H1 (cell line): ENCODE measurements at regions not wholly inside any gene's neighbourhood (a gene's known extent, or its start where the extent isn't known, plus 50 kb on each side); places are given as distances from the start of the nearest gene placed in this dataset.

Experiments
- CTCF ChIA-PET: fragments of 300-600 bp; sonication (Branson Sonifier 250); formaldehyde crosslinking; loops from one replicate; lab custom pipeline; 2021; ENCODE audit not compliant: partially characterized antibody; lab: Charles Lee
- POLR2A ChIA-PET: fragments of 300-600 bp; sonication (Branson Sonifier 250); formaldehyde crosslinking; loops from one replicate; lab custom pipeline; 2021; ENCODE audit warnings: inconsistent platforms; ENCODE audit not compliant: partially characterized antibody; lab: Charles Lee
- DNase-seq, 2 experiments: peaks; one replicate each; pipeline versions ENCODE4 v3.0.0 to v3.0.0-alpha.2; 2010 to 2022; ENCODE audit warnings: low spot score in 2 of 2, low read depth in 1 of 2, mixed read lengths in 1 of 2
- FAIRE-seq: peaks from 2 replicates; lab custom pipeline; 2011; peaks lifted over from hg19 to GRCh38; lab: Jason Lieb, UNC
- H2AFZ ChIP-seq: 2 replicates; pipeline ENCODE4 v1.8.1; 2012; ENCODE audit warnings: low read length, inconsistent platforms
- H2AK5ac ChIP-seq: 2 replicates; pipeline ENCODE4 v1.6.1; 2013; ENCODE audit warnings: low read depth, low read length
- H2BK120ac ChIP-seq: replicated peaks from 2 replicates; pipeline ENCODE3; 2013; ENCODE audit warnings: low read depth, low read length, inconsistent platforms
- H2BK12ac ChIP-seq: 2 replicates; pipeline ENCODE4 v1.6.1; 2013; ENCODE audit warnings: low read depth, low read length
- H2BK15ac ChIP-seq: 2 replicates; pipeline ENCODE4 v1.6.1; 2013; ENCODE audit warnings: low read length
- H2BK20ac ChIP-seq: 2 replicates; pipeline ENCODE4 v1.6.1; 2013; ENCODE audit warnings: low read length
- H2BK5ac ChIP-seq: 2 replicates; pipeline ENCODE4 v1.6.1; 2013; ENCODE audit warnings: low read depth, low read length
- H3K14ac ChIP-seq: 2 replicates; pipeline ENCODE4 v1.6.1; 2013; ENCODE audit warnings: inconsistent platforms; ENCODE audit not compliant: insufficient read length
- H3K18ac ChIP-seq: 2 replicates; pipeline ENCODE4 v1.6.1; 2013; ENCODE audit warnings: low read length; ENCODE audit errors: extremely low read depth
- H3K23ac ChIP-seq: 2 replicates; pipeline ENCODE4 v1.6.1; 2013; ENCODE audit warnings: inconsistent platforms; ENCODE audit not compliant: insufficient read length
- H3K23me2 ChIP-seq: 2 replicates; pipeline ENCODE4 v1.6.1; 2013; ENCODE audit warnings: low read depth, low read length
- H3K27ac ChIP-seq: 2 replicates; pipeline ENCODE4 v1.6.1; 2011; ENCODE audit warnings: low read depth, low read length, inconsistent platforms
- H3K27me3 ChIP-seq, 4 experiments: replicated peaks in 1 of 4; 1 replicate in 1 of 4; 2 replicates in 3 of 4; pipeline versions ENCODE4 v1.6.1 to v1.8.1; 2011 to 2013; ENCODE audit warnings: low read length in 3 of 4, mild to moderate bottlenecking in 3 of 4, inconsistent platforms in 2 of 4, mixed read lengths in 2 of 4, moderate library complexity in 1 of 4; ENCODE audit not compliant: control insufficient read depth in 3 of 4, insufficient read depth in 3 of 4; ENCODE audit errors: extremely low read depth in 1 of 4
- H3K36me3 ChIP-seq, 4 experiments: 2 replicates each; pipeline versions ENCODE4 v1.6.1 to v1.8.1; 2011 to 2013; ENCODE audit warnings: mild to moderate bottlenecking in 4 of 4, low read length in 3 of 4, moderate library complexity in 2 of 4, control low read depth in 1 of 4, inconsistent platforms in 1 of 4; ENCODE audit not compliant: insufficient read depth in 4 of 4, control insufficient read depth in 2 of 4
- H3K4ac ChIP-seq: replicated peaks from 2 replicates; pipeline ENCODE3; 2013; ENCODE audit warnings: low read length, low read depth, mixed read lengths, inconsistent platforms; ENCODE audit not compliant: insufficient read length
- H3K4me1 ChIP-seq, 4 experiments: replicated peaks in 1 of 4; 1 replicate in 1 of 4; 2 replicates in 3 of 4; pipeline versions ENCODE4 v1.6.1 to v1.8.1; 2011 to 2013; ENCODE audit warnings: low read length in 3 of 4, inconsistent platforms in 2 of 4, mixed read lengths in 1 of 4; ENCODE audit not compliant: insufficient read depth in 4 of 4, control insufficient read depth in 3 of 4
- H3K4me2 ChIP-seq, 2 experiments: 2 replicates each; pipeline versions ENCODE4 v1.6.1 to v1.8.1; 2011 to 2013; ENCODE audit warnings: low read depth in 2 of 2, low read length in 2 of 2, control low read depth in 1 of 2, inconsistent platforms in 1 of 2, mild to moderate bottlenecking in 1 of 2; ENCODE audit not compliant: insufficient read depth in 1 of 2
- H3K4me3 ChIP-seq, 4 experiments: fragments of 200-600, 300-600 bp in 1 of 4; sonication (generic), shearing (Covaris generic), sonication (Bioruptor Twin) in 1 of 4; 2 replicates each; pipeline versions ENCODE4 v1.5.1 to v1.8.1; 2011 to 2016; ENCODE audit warnings: low read length in 4 of 4, low read depth in 3 of 4, control low read depth in 2 of 4, inconsistent platforms in 2 of 4, mild to moderate bottlenecking in 2 of 4, mixed read lengths in 1 of 4, moderate library complexity in 1 of 4; ENCODE audit not compliant: insufficient read depth in 2 of 4; ENCODE audit errors: extremely low read depth in 1 of 4
- H3K56ac ChIP-seq: replicated peaks from 2 replicates; pipeline ENCODE3; 2013; ENCODE audit warnings: low read depth, mild to moderate bottlenecking, mixed read lengths, low read length, inconsistent platforms; ENCODE audit not compliant: insufficient read length
- H3K79me1 ChIP-seq: 2 replicates; pipeline ENCODE4 v1.6.1; 2013; ENCODE audit warnings: low read depth, low read length, control low read depth
- H3K79me2 ChIP-seq, 2 experiments: 2 replicates each; pipeline versions ENCODE4 v1.6.1 to v1.8.1; 2012 to 2013; ENCODE audit warnings: low read length in 2 of 2, mild to moderate bottlenecking in 2 of 2, inconsistent platforms in 1 of 2; ENCODE audit not compliant: insufficient read depth in 2 of 2, control insufficient read depth in 1 of 2
- H3K9ac ChIP-seq, 4 experiments: replicated peaks in 1 of 4; 1 replicate in 1 of 4; 2 replicates in 3 of 4; pipeline versions ENCODE4 v1.6.1 to v1.8.1; 2011 to 2013; ENCODE audit warnings: low read depth in 3 of 4, low read length in 3 of 4, control low read depth in 2 of 4, mild to moderate bottlenecking in 2 of 4, moderate library complexity in 2 of 4, inconsistent platforms in 1 of 4; ENCODE audit errors: extremely low read depth in 1 of 4
- H3K9me3 ChIP-seq, 2 experiments: 2 replicates each; pipeline versions ENCODE4 v1.6.1 to v1.8.1; 2012 to 2013; ENCODE audit warnings: mild to moderate bottlenecking in 2 of 2, moderate library complexity in 2 of 2, control low read depth in 1 of 2, inconsistent platforms in 1 of 2, low read depth in 1 of 2, low read length in 1 of 2, mixed read lengths in 1 of 2; ENCODE audit not compliant: insufficient read depth in 2 of 2
- H4K20me1 ChIP-seq, 2 experiments: replicated peaks in 1 of 2; 2 replicates each; pipeline versions ENCODE3 to v1.8.1; 2011 to 2013; ENCODE audit warnings: inconsistent platforms in 2 of 2, low read length in 2 of 2, mild to moderate bottlenecking in 1 of 2; ENCODE audit not compliant: insufficient read depth in 2 of 2, control insufficient read depth in 1 of 2
- H4K5ac ChIP-seq: 2 replicates; pipeline ENCODE4 v1.6.1; 2013; ENCODE audit warnings: low read length, low read depth, mixed read lengths, inconsistent platforms; ENCODE audit not compliant: insufficient read length
- H4K8ac ChIP-seq: 2 replicates; pipeline ENCODE4 v1.8.0; 2013; ENCODE audit warnings: mild to moderate bottlenecking, moderate library complexity, low read length, inconsistent platforms; ENCODE audit not compliant: insufficient read depth; ENCODE audit errors: extremely low read depth
- H4K91ac ChIP-seq: replicated peaks from 2 replicates; pipeline ENCODE3; 2013; ENCODE audit warnings: low read length, mixed read lengths, inconsistent platforms; ENCODE audit not compliant: insufficient read length
- CBX5 ChIP-seq: fragments of 300-800, 300-1000 bp; sonication (generic); IDR thresholded peaks from 2 replicates; pipeline ENCODE4 v1.7.1; 2016; ENCODE audit warnings: antibody characterized with exemption, low read length, low read depth
- CBX8 ChIP-seq: fragments of 300-800, 300-1000 bp; sonication (generic); IDR thresholded peaks from 2 replicates; pipeline ENCODE4 v1.7.1; 2016; ENCODE audit warnings: low read depth, low read length, borderline replicate concordance
- CHD1 ChIP-seq: IDR thresholded peaks from 2 replicates; pipeline ENCODE4 v1.6.1; 2012; ENCODE audit warnings: low read depth, low read length, improper control_type of control experiment
- NRF1 ChIP-seq: IDR thresholded peaks from 2 replicates; pipeline ENCODE4 v1.6.1; 2011; ENCODE audit warnings: mild to moderate bottlenecking, low read depth, low read length, improper control_type of control experiment
- PHF8 ChIP-seq: fragments of 200-600 bp; sonication (generic); conservative IDR thresholded peaks from 2 replicates; pipeline ENCODE4 v1.7.1; 2012; ENCODE audit warnings: low read depth, mild to moderate bottlenecking, inconsistent platforms, low read length, moderate library complexity
- RBBP5 ChIP-seq: IDR thresholded peaks from 2 replicates; pipeline ENCODE4 v1.7.1; 2012; ENCODE audit warnings: low read depth, mild to moderate bottlenecking, inconsistent platforms, low read length, moderate library complexity, borderline replicate concordance
- RXRA ChIP-seq: IDR thresholded peaks from 2 replicates; pipeline ENCODE4 v1.6.1; 2011; ENCODE audit warnings: low read depth, mild to moderate bottlenecking, low read length, moderate library complexity; ENCODE audit not compliant: insufficient read depth
- SIRT6 ChIP-seq: IDR thresholded peaks from one replicate; pipeline ENCODE4 v1.7.1; 2012; ENCODE audit warnings: low read length, inconsistent platforms
- SP1 ChIP-seq: IDR thresholded peaks from 2 replicates; pipeline ENCODE4 v1.6.1; 2011; ENCODE audit warnings: low read depth, low read length
- SP2 ChIP-seq: IDR thresholded peaks from 2 replicates; pipeline ENCODE4 v1.6.1; 2012; ENCODE audit warnings: mild to moderate bottlenecking, low read length, inconsistent platforms
- SRF ChIP-seq: IDR thresholded peaks from 2 replicates; pipeline ENCODE4 v1.6.1; 2011; ENCODE audit warnings: mild to moderate bottlenecking, low read depth, low read length, moderate library complexity
- YY1 ChIP-seq: IDR thresholded peaks from 2 replicates; pipeline ENCODE4 v1.6.1; 2011; ENCODE audit warnings: low read depth, mild to moderate bottlenecking, low read length
- ZNF274 ChIP-seq: IDR thresholded peaks from 2 replicates; pipeline ENCODE4 v1.7.0; 2012; ENCODE audit warnings: low read length, borderline replicate concordance; ENCODE audit errors: extremely low read depth
- TF ChIP-seq, protein P1 (sequence below): IDR thresholded peaks from 2 replicates; pipeline ENCODE4 v1.6.1; 2011; ENCODE audit warnings: low read length, improper control_type of control experiment

DNA sequence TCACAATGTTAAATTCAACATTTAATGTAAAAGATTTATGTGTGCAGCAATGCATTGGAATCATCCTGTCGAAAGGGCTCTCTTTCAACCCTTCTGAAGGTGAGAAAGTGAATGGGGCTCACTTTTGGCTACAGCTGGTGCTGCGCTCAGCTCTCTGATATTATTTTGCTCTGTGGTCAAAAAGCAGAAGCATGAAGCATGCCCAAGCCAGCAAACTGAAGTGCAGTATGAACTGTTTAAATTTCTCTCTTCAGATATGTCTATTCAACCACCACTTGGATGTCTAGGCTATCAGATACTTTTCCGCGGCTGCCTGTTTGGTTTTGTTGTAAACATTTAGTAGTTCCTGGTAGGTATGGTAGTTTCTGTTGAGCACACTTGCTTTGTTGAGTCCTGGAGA is 216.9 kb upstream of the TMPRSS15 start (continued):
- TF ChIP-seq CHD1 (no peak), PHF8 (no peak)

DNA sequence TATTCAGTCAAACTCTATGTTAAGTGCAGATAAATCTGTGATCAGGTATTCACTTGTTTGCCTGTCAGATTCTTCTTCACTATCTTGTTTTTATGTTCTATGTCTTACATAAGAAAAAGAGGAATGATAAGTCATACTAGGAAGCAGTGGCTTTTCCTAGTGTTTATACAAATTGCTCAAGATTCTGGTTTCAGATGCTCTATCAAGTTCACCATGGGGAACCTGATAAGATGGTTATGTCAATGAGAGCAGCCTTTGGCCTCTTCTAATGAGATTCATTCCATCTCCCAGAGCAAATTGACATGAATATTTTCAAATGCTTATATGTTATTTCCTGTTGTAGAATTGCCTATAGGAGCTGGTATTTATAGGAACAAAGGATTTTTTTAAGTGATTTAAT is 218.8 kb upstream of the TMPRSS15 start:
- H2BK12ac ChIP-seq = no peak overlapping the region
- H3K23me2 ChIP-seq = no peaks in the 10 kb centered on the region
- no peak overlapping the region for H2BK15ac ChIP-seq
- no peak overlapping the region for H3K27ac ChIP-seq
- H3K9me3 ChIP-seq = no peaks in the 10 kb centered on the region
- H2BK5ac ChIP-seq = no peak overlapping the region
- no peak overlapping the region for H3K4me3 ChIP-seq
- no peak overlapping the region for H3K4me2 ChIP-seq
- no peak overlapping the region for H3K18ac ChIP-seq
- H3K4ac ChIP-seq = no peak overlapping the region
- no peaks in the 10 kb centered on the region for H4K20me1 ChIP-seq
- H3K14ac ChIP-seq = no peak overlapping the region
- no peak overlapping the region for H3K9ac ChIP-seq
- no peaks in the 10 kb centered on the region for H3K79me2 ChIP-seq
- H4K5ac ChIP-seq = no peak overlapping the region
- ChIA-PET POLR2A (no interaction called here), CTCF (no interaction called here)
- no peak overlapping the region for H4K91ac ChIP-seq
- H2AK5ac ChIP-seq = no peak overlapping the region
- H3K23ac ChIP-seq = no peak overlapping the region
- H3K4me1 ChIP-seq = no peaks in the 10 kb centered on the region
- no peak for FAIRE-seq
- H3K36me3 ChIP-seq = no peaks in the 10 kb centered on the region
- H4K8ac ChIP-seq = no peak overlapping the region
- DNase-seq = no peak
- no peak overlapping the region for H2AFZ ChIP-seq
- no peak overlapping the region for H3K56ac ChIP-seq
- H2BK20ac ChIP-seq = no peak overlapping the region
- no peaks in the 10 kb centered on the region for H3K79me1 ChIP-seq
- H2BK120ac ChIP-seq = no peak overlapping the region
- H3K27me3 ChIP-seq = peaks cover 0 to 1% (median 0%) of the 10 kb centered on the region in 4 experiments; a peak in 1 of 7 replicates
- no peak for TF ChIP-seq NRF1
- no peak for TF ChIP-seq CHD1
- TF ChIP-seq RXRA = no peak
- TF ChIP-seq SP1 = no peak
- TF ChIP-seq, protein P1, sequence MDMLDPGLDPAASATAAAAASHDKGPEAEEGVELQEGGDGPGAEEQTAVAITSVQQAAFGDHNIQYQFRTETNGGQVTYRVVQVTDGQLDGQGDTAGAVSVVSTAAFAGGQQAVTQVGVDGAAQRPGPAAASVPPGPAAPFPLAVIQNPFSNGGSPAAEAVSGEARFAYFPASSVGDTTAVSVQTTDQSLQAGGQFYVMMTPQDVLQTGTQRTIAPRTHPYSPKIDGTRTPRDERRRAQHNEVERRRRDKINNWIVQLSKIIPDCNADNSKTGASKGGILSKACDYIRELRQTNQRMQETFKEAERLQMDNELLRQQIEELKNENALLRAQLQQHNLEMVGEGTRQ = no peak
- TF ChIP-seq YY1 = no peak
- no peak for TF ChIP-seq CBX8
- TF ChIP-seq SRF = no peak
- no peak for TF ChIP-seq PHF8
- TF ChIP-seq CBX5 = no peak
- TF ChIP-seq SP2 = no peak
- TF ChIP-seq SIRT6 = no peak
- no peak for TF ChIP-seq RBBP5
- TF ChIP-seq ZNF274 = no peak
